Activated B cell treated with CpG ODN at 0.5 μM for 24 hours (primary cell): ENCODE measurements at regions not wholly inside any gene's neighbourhood (a gene's known extent, or its start where the extent isn't known, plus 50 kb on each side); places are given as distances from the start of the nearest gene placed in this dataset.
"Not testable (repeated sequence)": the region's sequence is repeated elsewhere in the genome, so short reads cannot be mapped to it uniquely, and the experiment has no call there.

Experiments used
- ATAC-seq: fragments of 200-7000 bp; cut with Tn5 transposase; one replicate; pipeline ENCODE4 v1.10.0; 2021; ENCODE audit warnings: low read depth, mild to moderate bottlenecking, moderate library complexity
- CTCF ChIA-PET: fragments of 350-600 bp; sonication (Branson Sonifier 250); formaldehyde crosslinking; loops from one replicate; lab custom pipeline; 2021; ENCODE audit warnings: antibody characterized with exemption; lab: Charles Lee
- POLR2A ChIA-PET: fragments of 350-600 bp; sonication (Branson Sonifier 250); formaldehyde crosslinking; loops from one replicate; lab custom pipeline; 2021; ENCODE audit warnings: antibody characterized with exemption; lab: Charles Lee
- DNase-seq: peaks from one replicate; pipeline ENCODE4 v3.0.0; 2022
- H3K27ac Mint-ChIP-seq: one replicate; pipeline ENCODE4 v1.8.0; 2020; ENCODE audit warnings: mixed read lengths
- H3K27me3 Mint-ChIP-seq: one replicate; pipeline ENCODE4 v1.8.0; 2021; ENCODE audit warnings: mixed read lengths
- H3K36me3 Mint-ChIP-seq: one replicate; pipeline ENCODE4 v1.8.0; 2021; ENCODE audit warnings: low read depth, mixed read lengths
- H3K4me1 Mint-ChIP-seq: one replicate; pipeline ENCODE4 v1.8.0; 2021; ENCODE audit warnings: mixed read lengths
- H3K4me3 Mint-ChIP-seq: one replicate; pipeline ENCODE4 v1.8.0; 2020; ENCODE audit warnings: mild to moderate bottlenecking, mixed read lengths
- H3K9me3 Mint-ChIP-seq: one replicate; pipeline ENCODE4 v1.8.0; 2020; ENCODE audit warnings: mixed read lengths
- intact Hi-C: fragments of 100-400 bp; cut with micrococcal nuclease; formaldehyde crosslinking; loops from one replicate; pipeline ENCODE4 v1.15.1; 2024
- TF ChIP-seq, protein P1 (sequence below): fragments of 200-600 bp; IDR thresholded peaks from one replicate; pipeline ENCODE4 v1.8.0; 2022; ENCODE audit warnings: antibody characterized with exemption, mild to moderate bottlenecking

DNA sequence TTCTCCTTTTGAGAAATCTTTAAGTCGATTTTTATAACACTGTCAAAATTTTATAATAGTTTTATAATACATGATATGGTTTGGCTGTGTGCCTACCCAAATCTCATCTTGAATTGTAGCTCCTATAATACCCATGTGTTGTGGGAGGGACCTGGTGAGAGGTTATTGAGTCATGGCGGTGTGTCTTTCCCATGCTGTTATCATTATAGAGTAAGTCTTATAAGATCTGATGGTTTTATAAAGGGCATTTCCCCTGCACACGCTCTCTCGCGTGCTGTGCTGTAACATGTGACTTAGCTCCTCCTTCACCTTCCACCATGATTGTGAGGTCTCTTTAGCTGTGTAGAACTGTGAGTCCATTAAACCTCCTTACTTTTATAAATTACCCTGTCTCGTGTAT lies 364.0 kb upstream of the SPANXN4 start:
- ChIA-PET CTCF (no interaction called here), POLR2A (no interaction called here)
- Mint-ChIP-seq H3K27ac (no peak overlapping the region), H3K27me3 (no peaks in the 10 kb centered on the region), H3K4me3 (no peak overlapping the region), H3K36me3 (no peaks in the 10 kb centered on the region), H3K4me1 (no peaks in the 10 kb centered on the region), H3K9me3 (no peaks in the 10 kb centered on the region)
- intact Hi-C loops: no loop called here
- ATAC-seq (no peak), DNase-seq (no peak)
- TF ChIP-seq, protein P1, sequence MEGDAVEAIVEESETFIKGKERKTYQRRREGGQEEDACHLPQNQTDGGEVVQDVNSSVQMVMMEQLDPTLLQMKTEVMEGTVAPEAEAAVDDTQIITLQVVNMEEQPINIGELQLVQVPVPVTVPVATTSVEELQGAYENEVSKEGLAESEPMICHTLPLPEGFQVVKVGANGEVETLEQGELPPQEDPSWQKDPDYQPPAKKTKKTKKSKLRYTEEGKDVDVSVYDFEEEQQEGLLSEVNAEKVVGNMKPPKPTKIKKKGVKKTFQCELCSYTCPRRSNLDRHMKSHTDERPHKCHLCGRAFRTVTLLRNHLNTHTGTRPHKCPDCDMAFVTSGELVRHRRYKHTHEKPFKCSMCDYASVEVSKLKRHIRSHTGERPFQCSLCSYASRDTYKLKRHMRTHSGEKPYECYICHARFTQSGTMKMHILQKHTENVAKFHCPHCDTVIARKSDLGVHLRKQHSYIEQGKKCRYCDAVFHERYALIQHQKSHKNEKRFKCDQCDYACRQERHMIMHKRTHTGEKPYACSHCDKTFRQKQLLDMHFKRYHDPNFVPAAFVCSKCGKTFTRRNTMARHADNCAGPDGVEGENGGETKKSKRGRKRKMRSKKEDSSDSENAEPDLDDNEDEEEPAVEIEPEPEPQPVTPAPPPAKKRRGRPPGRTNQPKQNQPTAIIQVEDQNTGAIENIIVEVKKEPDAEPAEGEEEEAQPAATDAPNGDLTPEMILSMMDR: no peak

DNA sequence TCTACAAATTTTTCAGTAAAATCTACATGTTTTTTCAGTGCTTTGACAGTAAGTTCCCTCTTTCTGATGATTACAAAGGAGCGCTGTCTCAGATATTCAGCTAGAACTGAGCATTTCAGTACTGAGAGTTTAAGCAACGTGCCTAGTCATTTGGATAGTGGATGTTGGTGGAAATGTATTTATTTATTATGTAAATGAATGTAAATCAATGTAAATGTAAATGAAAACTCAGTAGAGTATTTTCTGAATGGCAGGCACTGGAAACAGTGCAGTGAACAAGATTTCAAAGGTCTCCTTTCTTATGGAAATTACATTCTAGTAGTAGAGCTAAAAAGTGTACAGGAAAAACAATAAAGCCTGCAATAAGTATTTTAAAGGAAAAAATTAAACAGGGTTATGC lies 370.2 kb upstream of the SPANXN4 start:
- no peaks in the 10 kb centered on the region for H3K36me3 Mint-ChIP-seq
- H3K27me3 Mint-ChIP-seq: no peaks in the 10 kb centered on the region
- H3K27ac Mint-ChIP-seq: no peak overlapping the region
- ChIA-PET CTCF (no interaction called here), POLR2A (no interaction called here)
- no peaks in the 10 kb centered on the region for H3K4me1 Mint-ChIP-seq
- DNase-seq (no peak), ATAC-seq (no peak)
- H3K4me3 Mint-ChIP-seq: no peak overlapping the region
- intact Hi-C loops: no loop called here
- H3K9me3 Mint-ChIP-seq: no peaks in the 10 kb centered on the region
- TF ChIP-seq, protein P1: no peak

DNA sequence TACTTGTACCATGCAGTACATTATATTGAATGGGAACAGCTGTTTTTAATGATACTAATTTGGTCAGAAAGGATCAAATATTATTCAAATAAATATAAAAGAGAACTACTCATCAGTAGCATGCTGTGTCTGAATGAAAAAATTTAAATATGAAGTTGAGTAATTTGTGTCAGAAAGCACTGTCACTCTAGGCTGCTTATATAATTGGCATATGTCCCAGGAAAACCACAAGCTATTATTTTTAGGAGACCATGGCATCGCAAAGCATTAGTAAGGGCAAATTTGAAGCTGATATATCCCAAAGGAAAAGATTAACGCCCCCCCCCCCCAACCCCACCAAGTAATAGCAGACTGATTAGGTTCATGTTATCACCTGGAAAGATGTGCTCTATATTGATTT lies 388.5 kb upstream of the SPANXN4 start:
- H3K36me3 Mint-ChIP-seq: no peaks in the 10 kb centered on the region
- no peak for DNase-seq
- no peaks in the 10 kb centered on the region for H3K4me1 Mint-ChIP-seq
- TF ChIP-seq, protein P1: no peak
- H3K4me3 Mint-ChIP-seq: no peak overlapping the region
- no peaks in the 10 kb centered on the region for H3K27me3 Mint-ChIP-seq
- ChIA-PET CTCF (no interaction called here), POLR2A (no interaction called here)
- intact Hi-C loops: no loop called here
- H3K9me3 Mint-ChIP-seq: peaks cover 2% of the 10 kb centered on the region
- no peak for ATAC-seq
- H3K27ac Mint-ChIP-seq: no peak overlapping the region

DNA sequence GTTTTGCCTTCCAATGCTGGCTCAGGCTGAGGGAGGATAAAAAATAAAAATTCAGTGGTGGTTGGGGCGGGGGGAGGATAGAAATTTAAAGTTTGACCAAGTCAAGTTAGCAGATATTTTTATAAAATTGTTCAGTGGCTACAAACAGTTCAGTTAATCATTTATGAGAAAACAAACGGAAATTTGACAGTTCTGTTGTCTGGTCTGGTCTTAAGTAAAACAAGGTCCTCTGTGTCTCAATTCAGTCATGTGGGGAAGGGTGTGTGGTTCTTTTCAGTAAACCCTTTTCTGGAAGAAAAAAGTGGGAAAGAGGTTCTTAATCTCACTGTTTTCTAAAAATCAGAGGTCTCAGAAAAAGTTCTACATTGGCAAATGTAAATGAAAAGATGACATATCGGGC lies 409.1 kb upstream of the SPANXN4 start:
- TF ChIP-seq, protein P1: no peak
- Mint-ChIP-seq H3K4me3 (no peak overlapping the region), H3K9me3 (peaks cover 3% of the 10 kb centered on the region), H3K36me3 (no peaks in the 10 kb centered on the region), H3K4me1 (no peaks in the 10 kb centered on the region), H3K27me3 (no peaks in the 10 kb centered on the region), H3K27ac (no peak overlapping the region)
- DNase-seq: no peak
- intact Hi-C loops: no loop called here
- ChIA-PET POLR2A (no interaction called here), CTCF (no interaction called here)
- no peak for ATAC-seq

DNA sequence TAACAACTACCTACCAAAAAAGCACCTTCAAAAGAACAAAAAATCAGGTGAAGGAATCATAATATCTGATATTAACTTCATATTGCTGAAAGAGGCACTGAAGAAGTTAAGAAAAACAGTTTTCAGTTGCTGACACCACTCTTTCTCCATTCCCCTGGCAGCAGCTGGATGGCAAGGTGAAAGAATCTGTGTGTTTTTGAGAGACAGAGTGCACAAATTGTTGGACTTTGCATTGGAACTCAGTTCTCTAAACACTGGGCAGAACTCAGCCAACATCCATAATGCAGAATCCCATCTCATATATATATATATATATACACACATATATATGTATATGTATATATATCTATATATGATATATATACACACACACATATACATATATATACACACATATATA lies 408.3 kb upstream of the MAGEC2 start:
- intact Hi-C loops: no loop called here
- Mint-ChIP-seq H3K4me1 (no peaks in the 10 kb centered on the region), H3K27ac (no peak overlapping the region), H3K4me3 (no peak overlapping the region), H3K36me3 (no peaks in the 10 kb centered on the region), H3K9me3 (no peaks in the 10 kb centered on the region), H3K27me3 (no peaks in the 10 kb centered on the region)
- CTCF ChIA-PET: no interaction called here
- TF ChIP-seq, protein P1: no peak
- ATAC-seq (no peak), DNase-seq (no peak)
- POLR2A ChIA-PET: no interaction called here

DNA sequence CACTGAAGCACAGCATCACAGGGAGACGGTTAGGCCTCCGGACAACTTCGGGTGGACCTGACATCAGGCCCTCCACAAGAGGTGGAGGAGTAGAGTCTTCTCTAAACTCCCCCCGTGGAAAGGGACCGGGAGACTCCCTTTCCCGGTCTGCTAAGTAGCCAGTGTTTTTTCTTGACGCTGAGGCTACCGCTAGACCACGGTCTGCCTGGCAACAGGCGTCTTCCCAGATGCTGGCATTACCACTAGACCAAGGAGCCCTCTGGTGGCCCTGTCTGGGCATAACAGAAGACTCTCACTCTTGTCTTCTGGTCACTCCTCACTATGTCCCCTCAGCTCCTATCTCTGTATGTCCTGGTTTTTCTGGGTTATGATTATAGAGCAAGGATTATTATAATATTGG lies 401.5 kb upstream of the MAGEC2 start:
- POLR2A ChIA-PET, H3K9me3 Mint-ChIP-seq, CTCF ChIA-PET, H3K27ac Mint-ChIP-seq, H3K36me3 Mint-ChIP-seq, intact Hi-C loops, ATAC-seq, H3K27me3 Mint-ChIP-seq, H3K4me1 Mint-ChIP-seq, DNase-seq, H3K4me3 Mint-ChIP-seq: not testable (repeated sequence)
